HG03095 (cell line): ENCODE measurements at regions not wholly inside any gene's neighbourhood (a gene's known extent, or its start where the extent isn't known, plus 50 kb on each side); places are given as distances from the start of the nearest gene placed in this dataset.
"Not testable (repeated sequence)": the region's sequence is repeated elsewhere in the genome, so short reads cannot be mapped to it uniquely, and the experiment has no call there.

Experiments used
- ATAC-seq: cut with Tn5 transposase; IDR thresholded peaks from one replicate; pipeline ENCODE4 v1.9.1; 2021; ENCODE audit warnings: moderate library complexity; ENCODE audit not compliant: unreplicated experiment

- no peak for ATAC-seq
Observed at GRCh38 chr13:53264751-53265385, 236.3 kb downstream of the OLFM4 start.

GRCh38 chr13:53266757-53267156 lies 238.1 kb downstream of the OLFM4 start:
- ATAC-seq, result no peak

- ATAC-seq, result no peak
Observed at GRCh38 chr13:53269634-53270033, 241.0 kb downstream of the OLFM4 start.

GRCh38 chr13:53272873-53273272 lies 244.3 kb downstream of the OLFM4 start:
- no peak for ATAC-seq

- no peak for ATAC-seq
Observed at GRCh38 chr13:53276265-53276664, 247.7 kb downstream of the OLFM4 start.

- ATAC-seq, result no peak
Observed at GRCh38 chr13:53281677-53282076, 253.1 kb downstream of the OLFM4 start.

GRCh38 chr13:53285896-53286430 lies 257.4 kb downstream of the OLFM4 start:
- ATAC-seq, result no peak

- no peak for ATAC-seq
Observed at GRCh38 chr13:53298396-53298795, 269.8 kb downstream of the OLFM4 start.

- no peak for ATAC-seq
Observed at GRCh38 chr13:53301449-53301848, 272.8 kb downstream of the OLFM4 start.

GRCh38 chr13:53305419-53305818 lies 276.8 kb downstream of the OLFM4 start:
- ATAC-seq, result not testable (repeated sequence)

- ATAC-seq, result no peak
Observed at GRCh38 chr13:53310786-53311185, 282.2 kb downstream of the OLFM4 start.

GRCh38 chr13:53311561-53311960 lies 282.9 kb downstream of the OLFM4 start:
- no peak for ATAC-seq

GRCh38 chr13:53321296-53321801 lies 292.7 kb downstream of the OLFM4 start:
- ATAC-seq, result no peak

- ATAC-seq, result no peak
Observed at GRCh38 chr13:53324656-53325055, 296.0 kb downstream of the OLFM4 start.

- no peak for ATAC-seq
Observed at GRCh38 chr13:53326716-53327115, 298.1 kb downstream of the OLFM4 start.

GRCh38 chr13:53327680-53328315 lies 299.2 kb downstream of the OLFM4 start:
- no peak for ATAC-seq

- ATAC-seq, result no peak
Observed at GRCh38 chr13:53336441-53337160, 308.0 kb downstream of the OLFM4 start.

GRCh38 chr13:53338760-53339159 lies 310.1 kb downstream of the OLFM4 start:
- ATAC-seq, result no peak

- ATAC-seq, result no peak
Observed at GRCh38 chr13:53340505-53341143, 312.0 kb downstream of the OLFM4 start.

- no peak for ATAC-seq
Observed at GRCh38 chr13:53341144-53341510, 312.5 kb downstream of the OLFM4 start.

- ATAC-seq, result no peak
Observed at GRCh38 chr13:53342623-53343360, 314.2 kb downstream of the OLFM4 start.
